HuH-7 (cell line): ENCODE measurements at regions not wholly inside any gene's neighbourhood (a gene's known extent, or its start where the extent isn't known, plus 50 kb on each side); places are given as distances from the start of the nearest gene placed in this dataset.

ENCODE experiments used
- DNase-seq: peaks from one replicate; pipeline ENCODE4 v3.0.0; 2011; ENCODE audit warnings: low spot score

GRCh38 chrX:38890326-38890725 lies 89.1 kb downstream of the MID1IP1 start:
- no peak for DNase-seq

DNA sequence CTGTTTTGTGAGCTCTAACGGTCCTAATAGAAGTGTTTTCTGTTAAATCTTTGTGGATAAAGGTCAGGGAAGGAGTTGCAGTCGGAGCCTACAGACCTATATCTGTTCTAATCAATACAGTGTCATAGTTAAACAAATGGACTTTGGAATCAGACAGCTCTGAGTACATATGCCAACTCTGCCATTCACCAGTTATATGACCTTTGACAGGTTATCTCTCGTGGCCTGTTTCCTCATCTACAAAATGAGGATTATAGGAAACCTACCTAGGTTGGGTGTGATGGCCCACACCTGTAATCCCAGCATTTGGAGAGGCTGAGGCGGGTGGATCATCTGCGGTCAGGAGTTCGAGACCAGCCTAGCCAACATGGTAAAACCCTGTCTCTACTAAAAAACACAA lies 89.7 kb downstream of the MID1IP1 start:
- DNase-seq, result peak; percentile 19

- DNase-seq, result no peak
Measured at GRCh38 chrX:38891641-38892413, 90.6 kb downstream of the MID1IP1 start.

- no peak for DNase-seq
Measured at GRCh38 chrX:38893441-38893840, 92.2 kb downstream of the MID1IP1 start.

DNA sequence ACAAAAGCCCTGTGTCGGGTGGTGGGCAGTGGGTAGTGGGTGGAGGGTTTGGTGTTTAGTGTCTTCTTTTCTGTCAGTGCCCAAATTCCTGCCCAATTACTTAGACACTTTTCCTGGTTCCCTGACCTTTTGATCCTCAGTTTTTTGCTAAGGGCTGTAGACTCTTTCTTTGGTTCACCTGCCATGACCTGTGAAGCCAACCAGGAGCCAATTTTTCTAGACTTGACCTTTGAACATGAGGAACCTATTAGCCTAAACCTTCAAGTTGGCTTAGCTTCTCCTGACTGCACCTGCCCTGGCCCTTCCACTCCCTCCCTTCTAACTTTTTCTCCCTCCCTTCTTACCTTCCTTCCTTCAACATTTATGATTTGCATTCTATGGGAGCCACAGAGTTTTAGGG lies 94.5 kb downstream of the MID1IP1 start:
- no peak for DNase-seq

GRCh38 chrX:38896724-38897298 lies 95.6 kb downstream of the MID1IP1 start:
- DNase-seq, result no peak

GRCh38 chrX:38898261-38898660 lies 97.0 kb downstream of the MID1IP1 start:
- DNase-seq, result no peak

GRCh38 chrX:38899650-38900049 lies 98.4 kb downstream of the MID1IP1 start:
- DNase-seq, result no peak

DNA sequence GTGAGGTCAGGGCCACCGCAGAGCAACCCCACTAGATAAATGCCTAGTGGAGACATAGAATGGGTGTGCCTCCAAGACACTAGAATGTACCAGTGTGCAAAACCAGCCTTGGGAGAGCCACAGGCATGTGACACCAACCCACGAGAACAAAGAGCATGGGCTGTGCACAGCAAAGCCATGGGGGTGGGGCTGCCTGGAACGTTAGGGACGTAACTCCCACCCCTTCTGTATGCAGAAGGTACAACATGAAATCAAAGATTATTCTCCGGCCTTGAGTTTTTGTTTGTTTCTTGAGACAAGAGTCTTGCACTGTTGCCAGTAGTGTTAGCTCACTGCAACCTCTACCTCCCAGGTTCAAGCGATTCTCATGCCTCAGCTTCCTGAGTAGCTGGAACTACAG lies 99.5 kb downstream of the MID1IP1 start:
- no peak for DNase-seq

- no peak for DNase-seq
Measured at GRCh38 chrX:38902972-38903492, 101.8 kb downstream of the MID1IP1 start.

DNA sequence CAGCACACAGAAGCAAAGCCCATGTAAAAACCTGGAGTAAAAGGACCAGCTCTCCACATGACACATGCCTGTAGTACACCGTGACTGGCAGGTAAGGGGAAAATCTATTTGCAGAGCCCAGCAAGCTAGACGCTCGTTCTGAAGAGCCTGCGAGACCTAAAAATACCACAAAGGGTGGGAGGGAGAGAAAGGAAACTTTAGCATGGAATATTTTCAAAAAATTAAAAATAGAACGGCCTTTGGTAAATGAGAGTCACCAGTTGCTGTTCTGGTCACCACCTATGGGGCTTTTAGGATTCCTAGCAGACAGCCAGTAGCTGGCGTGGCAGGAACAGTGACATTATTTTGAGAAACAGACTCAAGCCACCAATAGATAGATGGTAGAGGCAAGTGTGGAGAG lies 115.5 kb downstream of the MID1IP1 start:
- no peak for DNase-seq

DNA sequence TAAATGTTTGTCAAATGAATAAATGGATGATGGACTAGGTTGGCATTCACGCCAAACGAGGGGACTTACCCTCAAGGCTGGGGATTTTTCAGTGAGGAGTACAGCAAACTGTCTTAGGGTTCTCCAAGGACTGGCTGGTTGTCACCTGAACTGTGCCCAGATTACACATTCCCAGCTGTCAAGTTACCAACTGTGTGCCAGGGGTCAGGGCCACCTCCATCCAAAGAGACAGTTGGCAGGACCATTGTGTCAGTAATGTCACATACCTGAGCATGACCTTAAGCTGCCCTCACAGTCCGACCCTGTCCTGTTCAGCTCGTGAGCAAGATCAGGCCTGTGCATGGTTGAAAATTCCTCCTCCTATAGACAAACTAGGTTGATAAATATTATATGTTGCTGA lies 116.7 kb downstream of the MID1IP1 start:
- no peak for DNase-seq

GRCh38 chrX:38919202-38919601 lies 117.9 kb downstream of the MID1IP1 start:
- no peak for DNase-seq

- no peak for DNase-seq
Measured at GRCh38 chrX:38919853-38920528, 118.7 kb downstream of the MID1IP1 start.

DNA sequence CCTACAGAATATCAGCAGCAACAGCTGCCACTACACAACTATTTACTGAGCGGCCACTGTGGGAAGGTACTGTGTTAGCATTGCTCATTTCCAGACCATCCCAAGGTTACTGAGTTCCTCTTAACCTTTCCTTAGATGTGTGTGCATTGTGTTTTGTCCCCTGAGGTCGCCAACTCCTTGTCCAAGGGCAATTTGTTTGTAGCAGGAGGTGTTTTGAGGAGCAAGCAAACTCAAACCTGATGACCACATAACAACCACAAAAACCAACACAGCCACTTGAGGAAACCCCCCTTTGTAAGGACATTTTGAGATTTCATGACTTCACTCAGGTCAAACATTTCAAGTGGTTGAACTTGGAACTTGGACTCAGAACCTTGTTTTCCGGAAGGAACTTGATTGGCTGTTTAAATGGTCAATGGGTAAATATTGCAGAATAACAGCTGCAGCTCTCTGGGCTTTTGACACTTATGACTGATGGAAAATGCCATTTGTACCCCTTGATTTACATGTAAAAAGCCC lies 122.3 kb downstream of the MID1IP1 start:
- DNase-seq, result no peak

- DNase-seq, result no peak
Measured at GRCh38 chrX:38927592-38927991, 126.3 kb downstream of the MID1IP1 start.

- no peak for DNase-seq
Measured at GRCh38 chrX:38929966-38930421, 128.7 kb downstream of the MID1IP1 start.

DNA sequence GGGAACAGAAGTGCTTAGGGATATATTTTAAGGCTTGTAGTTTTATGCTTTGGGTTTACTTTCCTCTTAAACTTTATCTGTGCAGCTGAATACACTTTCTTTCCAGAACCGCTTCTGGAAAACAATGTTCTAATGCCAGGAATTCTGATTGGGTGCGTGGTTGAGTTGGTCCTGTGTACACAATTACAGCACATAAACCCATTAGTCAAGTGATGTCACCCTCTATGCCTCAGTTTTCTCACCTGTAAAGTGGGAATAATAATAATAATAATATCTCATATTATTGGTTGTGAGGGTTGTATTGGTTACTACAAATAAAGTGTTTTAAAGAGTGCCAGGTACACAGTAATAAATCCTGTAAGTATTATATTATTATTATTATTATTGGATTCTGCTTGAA lies 129.2 kb downstream of the MID1IP1 start:
- DNase-seq, result no peak

GRCh38 chrX:38935561-38935960 lies 134.3 kb downstream of the MID1IP1 start:
- no peak for DNase-seq

DNA sequence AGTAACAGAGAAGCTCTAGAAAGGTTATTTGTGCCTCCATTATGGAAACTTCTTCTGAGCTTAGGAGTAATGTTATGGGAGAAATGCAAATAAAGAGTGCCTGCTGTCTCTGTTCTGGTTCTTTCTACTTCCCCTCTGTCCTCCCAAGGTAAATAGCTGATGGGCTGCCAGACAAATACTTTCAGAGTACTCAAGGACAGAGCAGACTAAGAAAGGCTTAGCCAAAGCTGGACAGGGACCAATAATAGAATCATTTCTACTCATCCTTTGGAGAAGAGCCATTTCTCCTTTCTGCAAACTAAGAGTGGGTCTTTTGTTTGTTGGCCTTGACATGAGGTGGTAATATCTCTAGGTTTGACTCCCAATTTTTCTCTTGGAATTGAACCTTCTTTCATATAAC lies 136.1 kb downstream of the MID1IP1 start:
- no peak for DNase-seq

DNA sequence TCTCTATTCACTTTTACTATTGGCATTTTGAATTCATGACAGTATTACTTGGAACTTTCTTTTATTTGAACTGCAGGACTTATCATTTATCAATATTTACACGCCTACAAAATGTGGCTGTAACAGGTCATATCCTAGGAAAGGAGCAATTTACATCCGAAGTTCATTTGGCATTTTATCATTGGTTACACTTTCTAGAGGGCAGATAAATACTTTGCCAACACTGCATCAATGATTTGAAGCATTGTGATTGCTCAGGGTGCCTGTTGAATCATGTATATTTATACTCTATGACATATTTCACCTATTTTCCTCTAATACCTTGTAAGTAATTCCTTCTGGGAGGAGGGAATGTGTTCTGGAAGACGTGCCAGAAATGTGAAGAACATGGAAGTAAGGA lies 136.7 kb downstream of the MID1IP1 start:
- DNase-seq, result no peak

DNA sequence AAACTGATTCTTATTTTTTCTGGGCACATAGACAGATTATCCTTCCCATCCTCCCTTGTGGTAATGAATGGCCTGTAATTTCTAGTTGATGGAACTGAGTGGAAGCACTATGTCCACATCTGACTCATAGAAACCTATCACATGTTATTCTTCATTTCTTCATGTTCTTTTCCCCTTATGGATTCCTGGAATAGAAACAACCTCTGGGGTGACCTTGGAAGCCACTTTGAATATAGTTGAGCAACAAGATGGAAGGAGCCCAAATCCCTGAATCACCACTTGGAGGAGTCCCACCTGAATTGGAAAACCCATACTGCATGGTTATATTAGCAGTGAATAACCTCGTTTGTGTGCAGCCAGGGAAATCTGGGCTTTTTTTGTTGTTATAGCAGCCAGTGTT lies 137.8 kb downstream of the MID1IP1 start:
- DNase-seq, result no peak

DNA sequence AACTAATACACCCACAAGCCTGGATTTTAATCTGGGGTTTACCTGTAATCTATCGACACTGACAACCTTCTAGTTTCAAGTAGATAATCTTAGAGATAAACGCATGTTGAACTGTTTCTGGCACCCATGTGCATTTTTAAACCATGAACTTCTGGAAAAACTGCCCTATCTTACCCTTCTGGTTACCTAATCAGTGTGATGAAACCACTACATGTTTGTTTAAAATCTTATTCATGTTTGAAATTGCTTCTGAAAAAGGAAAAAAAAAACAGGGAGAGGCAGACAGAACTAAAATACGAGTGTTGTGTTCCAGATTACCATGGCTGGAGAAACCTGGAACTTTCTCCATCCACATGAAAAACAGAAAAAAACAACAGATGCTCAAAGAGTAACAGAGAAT lies 139.3 kb downstream of the MID1IP1 start:
- no peak for DNase-seq
